Fibroblast of the aortic adventitia (primary cell): ENCODE measurements at regions not wholly inside any gene's neighbourhood (a gene's known extent, or its start where the extent isn't known, plus 50 kb on each side); places are given as distances from the start of the nearest gene placed in this dataset.
"Not testable (repeated sequence)": the region's sequence is repeated elsewhere in the genome, so short reads cannot be mapped to it uniquely, and the experiment has no call there.

Experiments
- DNase-seq: peaks from one replicate; pipeline ENCODE4 v3.0.0-alpha.2; 2010; ENCODE audit warnings: low read depth
- H3K4me3 ChIP-seq: 2 replicates; pipeline ENCODE4 v1.5.1; 2011; ENCODE audit warnings: low read depth, mild to moderate bottlenecking, control low read depth, low read length, moderate library complexity
- TF ChIP-seq, protein P1 (sequence below): IDR thresholded peaks from 2 replicates; pipeline ENCODE4 v1.5.1; 2011; ENCODE audit warnings: mild to moderate bottlenecking, low read length, control low read depth, inconsistent platforms; ENCODE audit not compliant: insufficient read depth

- TF ChIP-seq, protein P1, sequence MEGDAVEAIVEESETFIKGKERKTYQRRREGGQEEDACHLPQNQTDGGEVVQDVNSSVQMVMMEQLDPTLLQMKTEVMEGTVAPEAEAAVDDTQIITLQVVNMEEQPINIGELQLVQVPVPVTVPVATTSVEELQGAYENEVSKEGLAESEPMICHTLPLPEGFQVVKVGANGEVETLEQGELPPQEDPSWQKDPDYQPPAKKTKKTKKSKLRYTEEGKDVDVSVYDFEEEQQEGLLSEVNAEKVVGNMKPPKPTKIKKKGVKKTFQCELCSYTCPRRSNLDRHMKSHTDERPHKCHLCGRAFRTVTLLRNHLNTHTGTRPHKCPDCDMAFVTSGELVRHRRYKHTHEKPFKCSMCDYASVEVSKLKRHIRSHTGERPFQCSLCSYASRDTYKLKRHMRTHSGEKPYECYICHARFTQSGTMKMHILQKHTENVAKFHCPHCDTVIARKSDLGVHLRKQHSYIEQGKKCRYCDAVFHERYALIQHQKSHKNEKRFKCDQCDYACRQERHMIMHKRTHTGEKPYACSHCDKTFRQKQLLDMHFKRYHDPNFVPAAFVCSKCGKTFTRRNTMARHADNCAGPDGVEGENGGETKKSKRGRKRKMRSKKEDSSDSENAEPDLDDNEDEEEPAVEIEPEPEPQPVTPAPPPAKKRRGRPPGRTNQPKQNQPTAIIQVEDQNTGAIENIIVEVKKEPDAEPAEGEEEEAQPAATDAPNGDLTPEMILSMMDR = no peak
- DNase-seq = no peak
- H3K4me3 ChIP-seq = no peak overlapping the region
Observed at GRCh38 chr21:23607782-23608431, 1999.4 kb downstream of the MRPL39 start.

DNA sequence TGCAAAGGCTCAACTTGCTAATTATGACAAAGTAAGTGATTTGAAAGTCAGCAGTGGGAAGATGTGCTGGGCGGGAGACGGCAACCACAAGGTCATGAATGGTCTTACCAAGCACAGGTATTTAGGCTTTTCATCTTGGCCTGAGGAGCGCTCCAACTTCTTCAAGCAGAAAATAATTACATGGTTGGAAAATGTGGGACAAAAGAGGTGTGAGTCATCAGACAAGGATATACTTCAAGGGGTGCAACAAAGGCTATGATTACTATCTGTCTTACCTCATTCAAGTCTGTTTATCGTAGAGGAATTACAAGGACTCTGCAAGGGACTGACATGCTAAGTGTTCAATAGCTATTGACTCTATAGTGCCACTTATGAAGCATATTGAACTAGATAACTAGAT is 2005.7 kb downstream of the MRPL39 start:
- TF ChIP-seq, protein P1 = no peak
- DNase-seq = no peak
- no peak overlapping the region for H3K4me3 ChIP-seq

GRCh38 chr21:23593582-23593981 is 2013.7 kb downstream of the MRPL39 start:
- TF ChIP-seq, protein P1 = no peak
- H3K4me3 ChIP-seq = no peak overlapping the region
- no peak for DNase-seq

- no peak for DNase-seq
- TF ChIP-seq, protein P1 = no peak
- no peak overlapping the region for H3K4me3 ChIP-seq
Observed at GRCh38 chr21:23585419-23585818, 2021.9 kb downstream of the MRPL39 start.

GRCh38 chr21:23579573-23579972 is 2027.7 kb downstream of the MRPL39 start:
- H3K4me3 ChIP-seq = no peak overlapping the region
- TF ChIP-seq, protein P1 = no peak

DNA sequence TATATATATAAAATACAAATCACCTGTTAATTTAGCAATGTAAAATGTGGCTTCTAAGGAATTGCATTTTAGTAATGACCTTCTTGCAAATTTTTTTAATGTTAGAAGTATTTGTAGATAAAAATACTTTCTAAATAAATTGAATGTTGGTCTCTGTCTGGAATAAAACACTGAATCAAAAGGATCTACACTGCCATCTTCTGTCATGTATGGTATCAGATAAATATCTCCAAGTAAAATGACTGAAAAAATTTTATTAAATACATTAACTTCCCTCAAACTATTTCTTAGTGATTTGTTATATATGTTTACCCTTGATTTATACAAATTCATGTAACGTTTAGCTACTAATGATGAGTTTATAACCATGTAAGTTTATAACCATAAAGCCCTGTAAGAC is 2029.3 kb downstream of the MRPL39 start:
- no peak overlapping the region for H3K4me3 ChIP-seq
- TF ChIP-seq, protein P1 = no peak
- DNase-seq = no peak

More at GRCh38 chr21:23579573-23579972, 2027.7 kb downstream of the MRPL39 start:
- no peak for DNase-seq

DNA sequence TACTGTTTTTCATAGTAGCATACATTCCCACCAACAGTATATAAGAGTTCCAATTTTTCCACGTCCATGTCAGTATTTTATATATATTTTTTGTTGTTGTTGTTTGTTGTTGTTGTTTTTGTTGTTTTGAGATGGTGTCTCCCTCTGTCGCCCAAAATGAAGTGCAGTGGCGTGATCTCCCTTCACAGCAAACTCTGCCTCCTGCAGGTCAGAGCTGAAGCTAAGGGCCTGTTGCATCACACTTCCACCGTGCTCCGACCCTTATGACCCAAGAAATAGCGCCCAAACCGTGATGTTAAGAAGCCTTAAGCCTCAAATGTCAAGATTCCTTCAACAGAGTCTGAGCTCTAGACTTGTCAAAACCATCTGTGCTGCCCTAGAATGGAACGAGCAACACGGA is 2032.3 kb downstream of the MRPL39 start:
- TF ChIP-seq, protein P1 = no peak
- no peak overlapping the region for H3K4me3 ChIP-seq
- DNase-seq = no peak

DNA sequence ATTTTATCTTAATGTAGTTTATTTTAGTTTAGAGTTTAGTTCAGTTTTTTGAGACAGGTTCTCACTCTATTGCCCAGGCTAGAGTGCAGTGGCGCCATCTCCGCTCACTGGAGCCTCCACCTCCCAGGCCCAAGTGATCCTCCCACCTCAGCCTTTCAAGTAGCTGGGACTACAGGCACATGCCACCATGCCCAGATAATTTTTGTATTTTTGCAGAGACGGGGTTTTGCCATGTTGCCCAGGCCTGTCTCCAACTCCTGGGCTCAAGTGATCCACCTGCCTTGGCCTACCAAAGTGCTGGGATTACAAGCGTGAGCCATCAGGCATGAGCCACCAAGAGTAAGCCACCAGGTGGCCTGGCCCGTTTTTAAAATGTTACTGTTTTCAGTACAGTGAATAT is 2058.4 kb downstream of the MRPL39 start:
- DNase-seq, H3K4me3 ChIP-seq: not testable (repeated sequence)
